Body of pancreas (tissue), 4 donors: ENCODE measurements at regions not wholly inside any gene's neighbourhood (a gene's known extent, or its start where the extent isn't known, plus 50 kb on each side); places are given as distances from the start of the nearest gene placed in this dataset.

Source experiments
- ATAC-seq: fragments of 150-250 bp; one replicate; pipeline ENCODE4 v1.9.1; 2016
- DNase-seq, 4 donors: peaks; one replicate each; pipeline ENCODE4 v3.0.0-alpha.2; 2019
- H3K27ac ChIP-seq, 4 donors: fragments of 200-600 bp; sonication (generic); 1 replicate in 3 of 4; 2 replicates in 1 of 4; pipeline versions ENCODE4 v1.5.1 to v1.6.1; 2016 to 2019; ENCODE audit warnings: mild to moderate bottlenecking in 1 of 4, mixed read lengths in 1 of 4, moderate library complexity in 1 of 4
- H3K27me3 ChIP-seq, 2 donors: fragments of 200-600 bp; sonication (generic); one replicate each; pipeline ENCODE4 v1.6.0; 2016; ENCODE audit warnings: mild to moderate bottlenecking in 1 of 2
- H3K36me3 ChIP-seq, 2 donors: fragments of 200-600 bp; sonication (generic); replicated peaks in 1 of 2; 2 replicates each; pipeline ENCODE4 v1.5.1; 2016; ENCODE audit warnings: low read depth in 2 of 2; ENCODE audit not compliant: insufficient read depth in 1 of 2
- H3K4me1 ChIP-seq: fragments of 200-600 bp; sonication (generic); one replicate; pipeline ENCODE4 v1.6.0; 2016
- H3K4me3 ChIP-seq, 2 donors: fragments of 200-600 bp; sonication (generic); 1 replicate in 1 of 2; 2 replicates in 1 of 2; pipeline ENCODE4 v1.5.1; 2016 to 2019
- H3K9me3 ChIP-seq, 3 donors: fragments of 200-600 bp; sonication (generic); 1 replicate in 2 of 3; 2 replicates in 1 of 3; pipeline ENCODE4 v1.5.1; 2016
- CTCF ChIP-seq, 7 experiments: fragments of 450-650 bp in 4 of 7; fragments of 200-600 bp in 3 of 7; sonication (generic) in 3 of 7; IDR thresholded peaks; one replicate each; pipeline ENCODE4 v1.5.1; 2016 to 2019; ENCODE audit warnings: antibody characterized with exemption in 7 of 7
- POLR2A ChIP-seq, 3 donors: fragments of 450-650 bp; IDR thresholded peaks; one replicate each; pipeline ENCODE4 v1.6.1; 2016; ENCODE audit warnings: antibody characterized with exemption in 3 of 3, mild to moderate bottlenecking in 2 of 3
- WGBS, 2 donors: methylation state at CpG; one replicate each; pipeline ENCODE4 v1.1.5; 2017; 5-methylcytosine and 5-hydroxymethylcytosine counted together
- intact Hi-C: fragments of 100-400 bp; cut with DNase I; formaldehyde crosslinking; loops from one replicate; pipeline ENCODE4 v1.15.1; 2023

GRCh38 chr13:69319656-69320055 is 788.0 kb upstream of the ATXN8OS start:
- Histone ChIP-seq H3K4me3 (no peak overlapping the region), H3K9me3 (no peaks in the 10 kb centered on the region), H3K4me1 (no peaks in the 10 kb centered on the region), H3K27ac (no peak overlapping the region), H3K27me3 (no peaks in the 10 kb centered on the region), H3K36me3 (no peaks in the 10 kb centered on the region)
- intact Hi-C loops = no loop called here
- no peak for TF ChIP-seq POLR2A (IDR thresholded peaks at IDR 0.05)
- no peak for TF ChIP-seq CTCF (IDR thresholded peaks at IDR 0.05)
- DNase-seq = no peak
- WGBS, 2 donors = 70% methylated on average over 3 of the region's 3 CpGs
- ATAC-seq = no peak

- 42 to 49% methylated on average over 3 of the region's 3 CpGs for WGBS, 2 donors
- no peak for TF ChIP-seq CTCF (IDR thresholded peaks at IDR 0.05)
- no peak for TF ChIP-seq POLR2A (IDR thresholded peaks at IDR 0.05)
- Histone ChIP-seq H3K4me3 (no peak overlapping the region), H3K27ac (no peak overlapping the region), H3K9me3 (no peaks in the 10 kb centered on the region), H3K27me3 (no peaks in the 10 kb centered on the region), H3K4me1 (no peaks in the 10 kb centered on the region), H3K36me3 (no peaks in the 10 kb centered on the region)
- no peak for DNase-seq
- intact Hi-C loops = no loop called here
- ATAC-seq = no peak
Observed at GRCh38 chr13:69315039-69315438, 792.6 kb upstream of the ATXN8OS start.

GRCh38 chr13:69306766-69307165 is 800.9 kb upstream of the ATXN8OS start:
- no peak overlapping the region for H3K27ac ChIP-seq
- no peaks in the 10 kb centered on the region for H3K36me3 ChIP-seq
- H3K4me1 ChIP-seq = no peaks in the 10 kb centered on the region
- TF ChIP-seq POLR2A (IDR thresholded peaks at IDR 0.05) (no peak), CTCF (IDR thresholded peaks at IDR 0.05) (no peak)
- DNase-seq (no peak), ATAC-seq (no peak)
- no peaks in the 10 kb centered on the region for H3K9me3 ChIP-seq
- H3K4me3 ChIP-seq = no peak overlapping the region
- no peaks in the 10 kb centered on the region for H3K27me3 ChIP-seq
- 0 to 11% methylated on average over 1 of the region's 1 CpG for WGBS, 2 donors
- intact Hi-C loops = no loop called here

GRCh38 chr13:69300131-69300530 is 807.5 kb upstream of the ATXN8OS start:
- ATAC-seq = no peak
- H3K27me3 ChIP-seq = no peaks in the 10 kb centered on the region
- TF ChIP-seq CTCF (IDR thresholded peaks at IDR 0.05) = no peak
- TF ChIP-seq POLR2A (IDR thresholded peaks at IDR 0.05) = no peak
- no peaks in the 10 kb centered on the region for H3K36me3 ChIP-seq
- no peak for DNase-seq
- no peaks in the 10 kb centered on the region for H3K4me1 ChIP-seq
- WGBS, 2 donors = 38 to 42% methylated on average over 2 of the region's 2 CpGs
- H3K9me3 ChIP-seq = no peaks in the 10 kb centered on the region
- H3K27ac ChIP-seq = no peak overlapping the region
- no peak overlapping the region for H3K4me3 ChIP-seq
- intact Hi-C loops = no loop called here

- Histone ChIP-seq H3K9me3 (no peaks in the 10 kb centered on the region), H3K4me1 (no peaks in the 10 kb centered on the region), H3K4me3 (no peak overlapping the region), H3K36me3 (no peaks in the 10 kb centered on the region), H3K27me3 (no peaks in the 10 kb centered on the region), H3K27ac (no peak overlapping the region)
- intact Hi-C loops = no loop called here
- DNase-seq = no peak
- TF ChIP-seq CTCF (IDR thresholded peaks at IDR 0.05) = no peak
- no peak for TF ChIP-seq POLR2A (IDR thresholded peaks at IDR 0.05)
- ATAC-seq = no peak
- WGBS, 2 donors = 11 to 17% methylated on average over 1 of the region's 1 CpG
Observed at GRCh38 chr13:69296130-69296529, 811.5 kb upstream of the ATXN8OS start.
